ENCODE measurements at regions not wholly inside any gene's neighbourhood (a gene's known extent, or its start where the extent isn't known, plus 50 kb on each side); places are given as distances from the start of the nearest gene placed in this dataset.
A peak's percentile ranks its signal among the peaks of the same experiment; 100 is the strongest.
"Not testable (repeated sequence)": the region's sequence is repeated elsewhere in the genome, so short reads cannot be mapped to it uniquely, and the experiment has no call there.

DNA sequence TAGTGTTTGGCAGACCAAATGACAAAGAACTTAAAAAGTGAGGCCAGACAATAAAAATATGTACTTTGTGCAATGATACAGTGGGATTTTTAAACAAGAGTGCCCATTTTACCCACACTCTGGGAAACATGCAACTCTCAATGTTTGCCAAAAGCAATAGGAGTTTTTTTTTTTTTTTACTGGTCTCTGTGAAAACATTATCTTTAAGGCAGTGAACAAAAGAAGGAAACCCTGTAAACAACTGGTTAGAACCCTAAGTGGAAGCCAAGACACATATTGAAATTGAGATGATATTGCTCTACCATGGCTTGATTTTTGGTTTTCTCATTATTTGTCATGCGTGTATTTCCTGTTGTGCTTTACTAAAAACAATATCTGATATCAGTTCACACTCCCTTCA lies 67.2 kb upstream of the PPP3CA start:
- Histone ChIP-seq H3K9me3 (ENCODE audit: control insufficient read depth in 4 of 4, insufficient read depth in 3 of 4, low read length in 3 of 4) (peaks cover 0 to 5% (median 0%) of the 10 kb centered on the region in 4 donors), H3K36me3 (ENCODE audit: control insufficient read depth in 4 of 4, insufficient read depth in 4 of 4, low read length in 4 of 4) (no peaks in the 10 kb centered on the region), H3K9ac (ENCODE audit: insufficient read depth in 1 of 2, low read length in 2 of 2) (no peak overlapping the region), H3K4me3 (no peak overlapping the region), H3K4me1 (ENCODE audit: control insufficient read depth in 5 of 5, insufficient read depth in 5 of 5, low read length in 5 of 5) (peaks cover 0 to 2% (median 0%) of the 10 kb centered on the region in 5 donors), H3K27me3 (ENCODE audit: control insufficient read depth in 3 of 3, insufficient read depth in 3 of 3, low read length in 2 of 3) (no peaks in the 10 kb centered on the region), H3K27ac (ENCODE audit: low read depth in 1 of 2, low read length in 1 of 2) (no peak overlapping the region)
- TF ChIP-seq, protein P1, sequence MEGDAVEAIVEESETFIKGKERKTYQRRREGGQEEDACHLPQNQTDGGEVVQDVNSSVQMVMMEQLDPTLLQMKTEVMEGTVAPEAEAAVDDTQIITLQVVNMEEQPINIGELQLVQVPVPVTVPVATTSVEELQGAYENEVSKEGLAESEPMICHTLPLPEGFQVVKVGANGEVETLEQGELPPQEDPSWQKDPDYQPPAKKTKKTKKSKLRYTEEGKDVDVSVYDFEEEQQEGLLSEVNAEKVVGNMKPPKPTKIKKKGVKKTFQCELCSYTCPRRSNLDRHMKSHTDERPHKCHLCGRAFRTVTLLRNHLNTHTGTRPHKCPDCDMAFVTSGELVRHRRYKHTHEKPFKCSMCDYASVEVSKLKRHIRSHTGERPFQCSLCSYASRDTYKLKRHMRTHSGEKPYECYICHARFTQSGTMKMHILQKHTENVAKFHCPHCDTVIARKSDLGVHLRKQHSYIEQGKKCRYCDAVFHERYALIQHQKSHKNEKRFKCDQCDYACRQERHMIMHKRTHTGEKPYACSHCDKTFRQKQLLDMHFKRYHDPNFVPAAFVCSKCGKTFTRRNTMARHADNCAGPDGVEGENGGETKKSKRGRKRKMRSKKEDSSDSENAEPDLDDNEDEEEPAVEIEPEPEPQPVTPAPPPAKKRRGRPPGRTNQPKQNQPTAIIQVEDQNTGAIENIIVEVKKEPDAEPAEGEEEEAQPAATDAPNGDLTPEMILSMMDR (IDR thresholded peaks at IDR 0.05; ENCODE audit: control extremely low read depth, extremely low read depth) = no peak
- peak in 2 of 3 donors; percentile 3 to 10 for DNase-seq
- WGBS, 2 donors = 78 to 91% methylated on average over 1 of the region's 1 CpG
- no peak for ATAC-seq (ENCODE audit: insufficient read depth, low FRiP score)

GRCh38 chr4:101411926-101412325 lies 64.6 kb upstream of the PPP3CA start:
- no peak overlapping the region for H3K9ac ChIP-seq (ENCODE audit: insufficient read depth in 1 of 2, low read length in 2 of 2)
- H3K27ac ChIP-seq (ENCODE audit: low read depth in 1 of 2, low read length in 1 of 2) = no peak overlapping the region
- H3K9me3 ChIP-seq (ENCODE audit: control insufficient read depth in 4 of 4, insufficient read depth in 3 of 4, low read length in 3 of 4) = peaks cover 0 to 5% (median 0%) of the 10 kb centered on the region in 4 donors
- H3K36me3 ChIP-seq (ENCODE audit: control insufficient read depth in 4 of 4, insufficient read depth in 4 of 4, low read length in 4 of 4) = no peaks in the 10 kb centered on the region
- H3K4me3 ChIP-seq = no peak overlapping the region
- H3K27me3 ChIP-seq (ENCODE audit: control insufficient read depth in 3 of 3, insufficient read depth in 3 of 3, low read length in 2 of 3) = no peaks in the 10 kb centered on the region
- ATAC-seq (ENCODE audit: insufficient read depth, low FRiP score) = no peak
- TF ChIP-seq, protein P1 (IDR thresholded peaks at IDR 0.05; ENCODE audit: control extremely low read depth, extremely low read depth) = no peak
- WGBS, 2 donors = 76 to 83% methylated on average over 2 of the region's 2 CpGs
- DNase-seq = no peak
- H3K4me1 ChIP-seq (ENCODE audit: control insufficient read depth in 5 of 5, insufficient read depth in 5 of 5, low read length in 5 of 5) = no peaks in the 10 kb centered on the region

GRCh38 chr4:101411281-101411910 lies 64.1 kb upstream of the PPP3CA start:
- not testable (repeated sequence) for H3K27me3 ChIP-seq (ENCODE audit: control insufficient read depth in 3 of 3, insufficient read depth in 3 of 3, low read length in 2 of 3); H3K27ac ChIP-seq (ENCODE audit: low read depth in 1 of 2, low read length in 1 of 2); H3K4me3 ChIP-seq; DNase-seq; H3K4me1 ChIP-seq (ENCODE audit: control insufficient read depth in 5 of 5, insufficient read depth in 5 of 5, low read length in 5 of 5); ATAC-seq (ENCODE audit: insufficient read depth, low FRiP score); H3K9ac ChIP-seq (ENCODE audit: insufficient read depth in 1 of 2, low read length in 2 of 2); H3K9me3 ChIP-seq (ENCODE audit: control insufficient read depth in 4 of 4, insufficient read depth in 3 of 4, low read length in 3 of 4); H3K36me3 ChIP-seq (ENCODE audit: control insufficient read depth in 4 of 4, insufficient read depth in 4 of 4, low read length in 4 of 4)
- WGBS, 2 donors = 92 to 96% methylated on average over 24 of the region's 24 CpGs

DNA sequence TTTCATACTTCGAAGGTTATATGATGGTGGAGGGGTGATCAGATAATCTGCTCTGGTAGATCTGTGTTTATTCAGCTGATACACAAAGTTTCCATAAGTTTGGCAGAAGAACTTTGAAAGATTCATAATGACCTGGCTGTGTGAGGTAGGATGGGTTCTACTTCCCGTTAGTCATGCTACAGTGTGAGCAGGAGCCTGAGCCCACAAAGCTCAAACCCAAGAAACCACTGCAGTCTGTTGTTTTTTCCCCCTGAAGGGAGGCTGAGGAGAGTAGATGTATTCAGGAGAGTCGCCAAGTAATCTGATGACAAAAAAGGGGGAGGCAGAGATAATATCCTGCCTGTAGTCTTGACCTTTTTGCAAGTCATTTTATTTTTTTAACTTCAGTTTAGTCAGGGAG lies 52.8 kb upstream of the PPP3CA start:
- no peaks in the 10 kb centered on the region for H3K9me3 ChIP-seq (ENCODE audit: control insufficient read depth in 4 of 4, insufficient read depth in 3 of 4, low read length in 3 of 4)
- 82 to 83% methylated on average over 3 of the region's 3 CpGs for WGBS, 2 donors

More for the DNA sequence above, 52.8 kb upstream of the PPP3CA start:
- H3K27me3 ChIP-seq (ENCODE audit: control insufficient read depth in 3 of 3, insufficient read depth in 3 of 3, low read length in 2 of 3) = no peaks in the 10 kb centered on the region
- H3K9ac ChIP-seq (ENCODE audit: insufficient read depth in 1 of 2, low read length in 2 of 2) = no peak overlapping the region
- no peak overlapping the region for H3K4me3 ChIP-seq
- no peaks in the 10 kb centered on the region for H3K4me1 ChIP-seq (ENCODE audit: control insufficient read depth in 5 of 5, insufficient read depth in 5 of 5, low read length in 5 of 5)
- TF ChIP-seq, protein P1 (IDR thresholded peaks at IDR 0.05; ENCODE audit: control extremely low read depth, extremely low read depth) = no peak
- H3K36me3 ChIP-seq (ENCODE audit: control insufficient read depth in 4 of 4, insufficient read depth in 4 of 4, low read length in 4 of 4) = no peaks in the 10 kb centered on the region
- no peak overlapping the region for H3K27ac ChIP-seq (ENCODE audit: low read depth in 1 of 2, low read length in 1 of 2)
- no peak for ATAC-seq (ENCODE audit: insufficient read depth, low FRiP score)
- no peak for DNase-seq

Data from lung (tissue), 11 donors.